ENCODE measurements at regions not wholly inside any gene's neighbourhood (a gene's known extent, or its start where the extent isn't known, plus 50 kb on each side); places are given as distances from the start of the nearest gene placed in this dataset.
"Not testable (repeated sequence)": the region's sequence is repeated elsewhere in the genome, so short reads cannot be mapped to it uniquely, and the experiment has no call there.

DNA sequence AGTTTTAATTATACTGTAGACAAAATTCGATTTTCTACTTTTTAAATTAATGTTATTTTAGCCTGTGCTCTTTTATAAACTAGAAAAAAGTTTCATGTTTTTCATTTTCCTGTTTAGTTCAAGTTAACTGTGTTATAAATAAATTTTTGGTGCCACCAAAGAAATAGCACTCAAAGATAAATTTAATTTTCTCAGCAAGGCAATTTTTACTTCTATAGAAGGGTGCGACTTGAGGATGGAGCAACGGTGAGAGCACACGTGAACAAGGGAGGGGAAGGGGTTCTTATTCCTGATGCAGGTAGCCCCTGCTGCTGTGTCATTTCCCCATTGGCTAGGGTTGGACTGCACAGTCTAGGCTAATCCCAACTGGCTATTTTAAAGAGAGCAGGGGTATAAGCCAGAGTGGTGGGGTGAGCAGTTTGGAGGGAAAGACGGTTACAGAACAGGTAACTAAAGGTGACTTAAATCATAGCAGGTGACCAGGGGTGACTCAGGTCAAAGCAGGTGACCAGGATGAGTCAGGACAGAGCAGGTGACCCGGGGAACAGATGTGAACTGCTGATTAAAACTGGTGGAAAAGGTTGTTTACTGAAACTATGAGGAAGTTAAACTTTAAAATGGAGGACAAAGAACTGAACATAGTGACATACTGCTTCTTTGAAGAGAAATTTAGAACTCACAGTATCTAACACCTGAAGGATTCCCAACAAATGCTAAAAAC is 104.6 kb upstream of the GPBP1 start:
- no peak overlapping the region for H3K9ac ChIP-seq (ENCODE audit: low read length)
- no peak for DNase-seq (ENCODE audit: low read depth)
- H3K4me1 ChIP-seq (ENCODE audit: control insufficient read depth, insufficient read depth, low read length): no peaks in the 10 kb centered on the region
- H3K9me3 ChIP-seq (ENCODE audit: control insufficient read depth, low read length): peaks cover 13% of the 10 kb centered on the region
- H3K27me3 ChIP-seq (replicated peaks; ENCODE audit: control insufficient read depth, insufficient read depth, low read length): no peaks in the 10 kb centered on the region
- no peak overlapping the region for H3K4me3 ChIP-seq (ENCODE audit: low read length)
- no peaks in the 10 kb centered on the region for H3K36me3 ChIP-seq (ENCODE audit: control insufficient read depth, insufficient read depth, low read length, severe bottlenecking)

DNA sequence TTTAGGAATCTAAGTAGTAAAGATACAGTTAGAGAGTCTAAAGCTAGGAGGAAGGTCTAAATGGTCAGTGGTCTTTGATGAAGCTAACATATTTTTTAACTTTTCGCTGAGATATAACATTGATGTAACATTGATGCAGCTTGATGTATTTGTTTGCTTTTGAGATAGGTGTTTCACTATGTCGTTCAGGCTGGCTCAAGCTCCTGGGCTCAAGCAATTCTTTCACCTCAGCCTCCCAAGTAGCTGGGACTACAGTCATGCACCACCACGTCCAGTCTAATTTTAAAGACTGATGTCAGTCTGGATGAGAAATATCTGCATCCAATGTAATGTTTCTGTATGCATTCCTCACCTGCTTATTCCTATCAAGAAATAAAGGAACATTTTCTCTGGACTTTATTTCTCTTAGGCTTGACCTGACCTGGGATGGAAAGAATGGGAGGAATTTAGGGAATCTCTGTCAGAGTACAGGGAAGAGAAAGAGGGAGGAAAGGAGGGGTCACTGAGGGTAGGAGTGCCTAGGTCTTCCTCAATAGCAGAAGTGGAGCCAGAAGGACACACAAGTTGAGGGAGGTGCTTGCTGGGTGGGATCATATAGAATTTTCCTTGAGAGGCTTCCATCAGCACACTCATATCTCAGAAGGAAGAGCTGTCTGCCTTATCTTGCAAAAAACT is 101.5 kb upstream of the GPBP1 start:
- Histone ChIP-seq H3K4me1 (ENCODE audit: control insufficient read depth, insufficient read depth, low read length) (no peaks in the 10 kb centered on the region), H3K27me3 (replicated peaks; ENCODE audit: control insufficient read depth, insufficient read depth, low read length) (no peaks in the 10 kb centered on the region), H3K4me3 (ENCODE audit: low read length) (no peak overlapping the region), H3K9ac (ENCODE audit: low read length) (no peak overlapping the region), H3K36me3 (ENCODE audit: control insufficient read depth, insufficient read depth, low read length, severe bottlenecking) (no peaks in the 10 kb centered on the region), H3K9me3 (ENCODE audit: control insufficient read depth, low read length) (peaks cover 17% of the 10 kb centered on the region)
- DNase-seq (ENCODE audit: low read depth): no peak

DNA sequence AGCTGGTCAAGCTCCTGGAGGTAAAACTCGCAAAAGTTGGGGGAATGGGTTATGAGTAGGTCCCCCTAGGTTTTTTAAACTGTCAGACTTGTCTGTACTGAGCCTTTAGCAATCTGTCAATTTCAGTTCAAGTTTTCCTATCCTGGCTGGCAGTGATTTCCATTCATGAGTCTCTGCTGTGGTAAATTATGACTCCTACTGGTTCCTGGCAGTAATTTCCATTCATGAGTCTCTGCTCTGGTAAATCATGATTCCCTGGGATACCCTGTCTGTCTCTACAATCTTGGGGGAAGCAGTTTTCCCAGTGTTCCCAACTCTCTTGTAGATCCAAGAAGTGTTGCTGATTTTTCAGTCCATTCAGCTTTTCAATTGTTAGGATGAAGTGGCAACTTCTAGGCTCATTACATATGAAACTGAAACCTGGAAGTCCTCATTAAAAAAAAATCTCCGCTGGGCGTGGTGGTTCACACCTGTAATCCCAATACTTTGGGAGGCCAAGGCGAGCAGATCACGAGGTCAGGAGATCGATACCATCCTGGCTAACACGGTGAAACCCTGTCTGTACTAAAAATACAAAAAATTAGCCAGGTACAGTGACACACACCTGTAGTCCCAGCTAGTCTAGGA is 91.3 kb upstream of the GPBP1 start:
- no peaks in the 10 kb centered on the region for H3K27me3 ChIP-seq (replicated peaks; ENCODE audit: control insufficient read depth, insufficient read depth, low read length)
- H3K4me3 ChIP-seq (ENCODE audit: low read length): no peak overlapping the region
- no peaks in the 10 kb centered on the region for H3K4me1 ChIP-seq (ENCODE audit: control insufficient read depth, insufficient read depth, low read length)
- H3K9me3 ChIP-seq (ENCODE audit: control insufficient read depth, low read length): no peaks in the 10 kb centered on the region
- H3K36me3 ChIP-seq (ENCODE audit: control insufficient read depth, insufficient read depth, low read length, severe bottlenecking): no peaks in the 10 kb centered on the region
- DNase-seq (ENCODE audit: low read depth): peak; percentile 35
- no peak overlapping the region for H3K9ac ChIP-seq (ENCODE audit: low read length)

DNA sequence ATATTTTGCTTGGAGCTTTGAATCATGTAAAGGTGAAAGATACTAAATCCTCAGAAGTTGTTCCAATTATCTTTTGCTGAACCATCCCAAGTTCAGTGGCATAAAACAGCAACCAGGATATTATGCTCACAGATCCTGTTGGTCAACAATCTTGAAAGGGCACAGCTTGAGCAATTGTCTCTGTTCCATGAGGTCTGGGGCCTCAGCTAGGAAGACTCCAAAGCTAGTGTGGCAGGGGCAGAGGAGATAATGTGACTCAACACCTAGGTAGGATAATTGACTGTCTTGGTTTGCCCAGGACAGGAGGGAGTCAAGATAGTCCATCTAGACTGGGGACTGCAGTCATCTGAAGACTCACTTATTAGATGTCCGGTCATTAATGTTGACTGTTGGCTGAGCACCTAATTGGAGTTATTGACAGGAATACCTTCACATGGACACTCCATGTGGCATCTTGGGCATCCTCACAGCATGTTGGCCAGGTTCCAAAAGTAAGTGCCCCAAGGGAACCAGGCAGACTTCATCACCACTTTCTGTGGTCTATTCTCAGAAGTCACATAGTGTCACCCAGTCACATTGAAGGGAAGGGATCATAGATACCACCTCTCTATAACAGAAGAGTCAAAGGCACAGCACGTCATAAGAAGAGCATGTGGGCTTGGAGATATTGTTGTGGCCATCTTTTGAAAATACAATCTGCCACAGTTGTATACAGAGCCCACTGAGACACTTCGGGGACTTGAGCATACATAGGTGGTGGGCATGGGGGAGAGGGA is 88.4 kb upstream of the GPBP1 start:
- Histone ChIP-seq H3K9me3 (ENCODE audit: control insufficient read depth, low read length) (no peaks in the 10 kb centered on the region), H3K4me3 (ENCODE audit: low read length) (no peak overlapping the region), H3K9ac (ENCODE audit: low read length) (no peak overlapping the region), H3K36me3 (ENCODE audit: control insufficient read depth, insufficient read depth, low read length, severe bottlenecking) (no peaks in the 10 kb centered on the region), H3K4me1 (ENCODE audit: control insufficient read depth, insufficient read depth, low read length) (no peaks in the 10 kb centered on the region), H3K27me3 (replicated peaks; ENCODE audit: control insufficient read depth, insufficient read depth, low read length) (no peaks in the 10 kb centered on the region)
- DNase-seq (ENCODE audit: low read depth): no peak

DNA sequence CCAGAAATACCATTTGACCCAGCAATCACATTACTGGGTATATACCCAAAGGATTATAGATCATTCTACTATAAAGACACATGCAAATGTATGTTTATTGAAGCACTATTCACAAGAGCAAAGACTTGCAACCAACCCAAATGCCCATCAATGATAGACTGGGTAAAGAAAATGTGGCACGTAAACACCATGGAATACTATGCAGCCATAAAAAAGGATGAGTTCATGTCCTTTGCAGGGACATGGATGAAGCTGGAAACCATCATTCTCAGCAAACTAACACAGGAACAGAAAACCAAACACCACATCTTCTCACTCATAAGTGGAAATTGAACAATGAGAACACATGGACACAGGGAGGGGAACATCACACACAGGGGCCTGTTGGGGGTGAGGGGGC is 85.9 kb upstream of the GPBP1 start:
- not testable (repeated sequence) for DNase-seq (ENCODE audit: low read depth); H3K9ac ChIP-seq (ENCODE audit: low read length); H3K36me3 ChIP-seq (ENCODE audit: control insufficient read depth, insufficient read depth, low read length, severe bottlenecking); H3K27me3 ChIP-seq (replicated peaks; ENCODE audit: control insufficient read depth, insufficient read depth, low read length); H3K4me3 ChIP-seq (ENCODE audit: low read length); H3K9me3 ChIP-seq (ENCODE audit: control insufficient read depth, low read length); H3K4me1 ChIP-seq (ENCODE audit: control insufficient read depth, insufficient read depth, low read length)

DNA sequence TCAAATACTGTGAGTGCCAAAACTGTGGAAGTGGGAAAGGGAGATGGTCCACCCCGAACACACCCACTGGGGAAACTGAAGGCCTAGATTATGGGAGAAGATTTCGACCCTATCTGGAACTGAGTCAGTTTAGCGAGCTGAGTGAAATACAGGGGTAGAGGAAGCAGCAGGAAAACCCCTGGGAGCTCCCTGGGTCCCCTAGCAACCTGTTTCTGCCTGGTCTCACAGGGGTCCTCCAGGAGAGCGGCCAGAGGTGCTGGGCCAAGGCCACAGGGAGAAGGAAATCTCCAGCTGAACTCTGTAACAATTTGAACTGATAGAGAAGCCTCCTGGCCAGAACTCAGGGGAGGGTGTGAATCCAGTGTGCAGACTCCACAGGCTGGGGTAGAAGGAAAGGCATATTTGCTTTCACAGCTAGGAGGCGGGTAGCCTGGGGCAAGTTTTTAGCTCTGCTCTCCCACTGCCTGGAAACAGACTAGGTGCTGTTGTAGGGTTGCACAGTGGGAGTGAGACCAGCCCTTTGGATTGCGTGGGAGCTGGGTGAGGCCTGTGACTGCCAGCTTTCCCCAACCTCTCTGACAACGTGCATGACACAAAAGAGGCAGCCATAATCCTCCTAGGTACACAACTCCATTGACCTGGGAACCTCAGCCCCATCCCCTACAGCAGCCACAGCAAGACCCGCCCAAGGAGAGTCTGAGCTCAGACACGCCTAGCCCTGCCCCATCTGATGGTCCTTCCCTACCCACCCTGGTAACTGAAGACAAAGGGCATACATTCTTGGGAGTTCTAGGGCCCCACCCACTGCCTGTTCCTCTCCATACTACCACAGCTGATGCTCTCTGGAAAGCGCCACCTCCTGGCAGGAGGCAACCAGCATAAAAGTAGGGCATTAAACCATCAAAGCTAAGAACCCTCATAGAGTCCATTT is 78.8 kb upstream of the GPBP1 start:
- Histone ChIP-seq H3K4me1 (ENCODE audit: control insufficient read depth, insufficient read depth, low read length) (no peaks in the 10 kb centered on the region), H3K27me3 (replicated peaks; ENCODE audit: control insufficient read depth, insufficient read depth, low read length) (no peaks in the 10 kb centered on the region), H3K9me3 (ENCODE audit: control insufficient read depth, low read length) (peaks cover 18% of the 10 kb centered on the region), H3K9ac (ENCODE audit: low read length) (no peak overlapping the region), H3K4me3 (ENCODE audit: low read length) (no peak overlapping the region), H3K36me3 (ENCODE audit: control insufficient read depth, insufficient read depth, low read length, severe bottlenecking) (no peaks in the 10 kb centered on the region)
- no peak for DNase-seq (ENCODE audit: low read depth)

DNA sequence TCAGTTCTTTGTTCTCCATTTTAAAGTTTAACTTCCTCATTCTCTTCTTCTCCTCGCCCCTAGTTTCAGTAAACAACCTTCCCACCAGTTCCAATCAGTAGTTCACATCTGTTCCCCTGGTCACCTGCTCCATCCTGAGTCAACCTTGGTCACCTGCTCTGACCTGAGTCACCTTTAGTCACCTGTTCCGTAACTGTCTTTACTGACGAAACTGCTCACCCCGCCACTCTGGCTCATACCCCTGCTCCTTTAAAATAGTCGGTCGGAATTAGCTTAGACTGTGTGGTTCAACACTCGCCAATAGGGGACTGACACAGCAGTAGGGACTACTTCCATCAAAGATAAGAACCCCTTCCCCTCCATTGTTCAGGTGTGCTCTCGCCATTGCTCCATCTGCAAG is 76.3 kb upstream of the GPBP1 start:
- Histone ChIP-seq H3K36me3 (ENCODE audit: control insufficient read depth, insufficient read depth, low read length, severe bottlenecking) (no peaks in the 10 kb centered on the region), H3K9ac (ENCODE audit: low read length) (no peak overlapping the region), H3K4me1 (ENCODE audit: control insufficient read depth, insufficient read depth, low read length) (no peaks in the 10 kb centered on the region), H3K27me3 (replicated peaks; ENCODE audit: control insufficient read depth, insufficient read depth, low read length) (no peaks in the 10 kb centered on the region), H3K9me3 (ENCODE audit: control insufficient read depth, low read length) (peaks cover 18% of the 10 kb centered on the region), H3K4me3 (ENCODE audit: low read length) (no peak overlapping the region)
- no peak for DNase-seq (ENCODE audit: low read depth)

DNA sequence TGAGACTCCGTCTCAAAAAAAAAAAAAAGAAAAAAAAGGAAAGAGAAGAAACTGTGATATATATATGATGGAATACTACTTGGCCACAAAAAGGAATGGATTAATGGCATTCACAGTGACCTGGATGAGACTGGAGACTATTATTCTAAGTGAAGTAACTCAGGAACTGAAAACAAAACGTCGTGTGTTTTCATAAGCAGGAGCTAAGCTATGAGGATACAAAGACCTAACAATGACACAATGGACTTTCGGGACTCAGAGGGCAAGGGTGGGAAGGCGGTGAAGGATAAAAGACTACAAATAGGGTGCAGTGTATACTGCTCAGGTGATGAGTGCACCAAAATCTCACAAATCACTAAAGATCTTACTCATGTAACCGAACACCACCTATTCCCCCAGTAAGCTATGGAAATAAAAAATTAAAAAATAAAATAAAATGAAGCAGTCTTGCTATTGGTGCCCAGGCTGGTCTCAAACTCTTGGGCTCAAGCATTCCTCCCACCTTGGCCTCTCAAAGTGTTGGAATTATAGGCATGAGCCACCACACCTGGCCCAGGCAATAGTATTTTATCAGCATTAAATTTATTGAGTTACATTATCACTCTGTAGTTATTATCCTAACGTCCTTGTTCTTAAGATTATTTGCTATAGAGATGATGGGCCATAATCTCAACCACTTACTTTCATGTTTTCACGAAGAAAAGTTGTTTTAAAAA is 71.5 kb upstream of the GPBP1 start:
- Histone ChIP-seq H3K27me3 (replicated peaks; ENCODE audit: control insufficient read depth, insufficient read depth, low read length) (peaks cover 7% of the 10 kb centered on the region), H3K4me3 (ENCODE audit: low read length) (no peak overlapping the region), H3K9me3 (ENCODE audit: control insufficient read depth, low read length) (peaks cover 8% of the 10 kb centered on the region), H3K36me3 (ENCODE audit: control insufficient read depth, insufficient read depth, low read length, severe bottlenecking) (no peaks in the 10 kb centered on the region), H3K9ac (ENCODE audit: low read length) (no peak overlapping the region), H3K4me1 (ENCODE audit: control insufficient read depth, insufficient read depth, low read length) (no peaks in the 10 kb centered on the region)
- no peak for DNase-seq (ENCODE audit: low read depth)

DNA sequence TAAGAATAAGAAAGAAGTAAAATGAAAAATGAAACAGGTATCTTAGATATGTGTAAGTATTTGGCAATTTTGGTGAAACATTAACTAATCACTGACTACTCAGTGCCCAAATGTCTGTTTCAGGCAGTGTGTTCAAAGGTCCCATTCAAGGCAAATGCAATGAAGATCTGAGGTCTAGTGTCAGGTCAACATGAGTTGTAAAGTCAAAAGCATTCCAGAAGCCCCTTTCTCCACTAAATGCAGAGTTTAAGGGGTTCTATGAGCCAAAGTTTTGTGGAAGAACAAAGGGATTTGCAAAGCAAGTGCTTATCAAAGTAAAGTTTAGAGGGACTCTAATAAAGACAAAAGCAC is 71.0 kb upstream of the GPBP1 start:
- DNase-seq (ENCODE audit: low read depth): no peak
- Histone ChIP-seq H3K4me3 (ENCODE audit: low read length) (no peak overlapping the region), H3K27me3 (replicated peaks; ENCODE audit: control insufficient read depth, insufficient read depth, low read length) (peaks cover 7% of the 10 kb centered on the region), H3K4me1 (ENCODE audit: control insufficient read depth, insufficient read depth, low read length) (no peaks in the 10 kb centered on the region), H3K9ac (ENCODE audit: low read length) (no peak overlapping the region), H3K36me3 (ENCODE audit: control insufficient read depth, insufficient read depth, low read length, severe bottlenecking) (no peaks in the 10 kb centered on the region), H3K9me3 (ENCODE audit: control insufficient read depth, low read length) (peaks cover 2% of the 10 kb centered on the region)

DNA sequence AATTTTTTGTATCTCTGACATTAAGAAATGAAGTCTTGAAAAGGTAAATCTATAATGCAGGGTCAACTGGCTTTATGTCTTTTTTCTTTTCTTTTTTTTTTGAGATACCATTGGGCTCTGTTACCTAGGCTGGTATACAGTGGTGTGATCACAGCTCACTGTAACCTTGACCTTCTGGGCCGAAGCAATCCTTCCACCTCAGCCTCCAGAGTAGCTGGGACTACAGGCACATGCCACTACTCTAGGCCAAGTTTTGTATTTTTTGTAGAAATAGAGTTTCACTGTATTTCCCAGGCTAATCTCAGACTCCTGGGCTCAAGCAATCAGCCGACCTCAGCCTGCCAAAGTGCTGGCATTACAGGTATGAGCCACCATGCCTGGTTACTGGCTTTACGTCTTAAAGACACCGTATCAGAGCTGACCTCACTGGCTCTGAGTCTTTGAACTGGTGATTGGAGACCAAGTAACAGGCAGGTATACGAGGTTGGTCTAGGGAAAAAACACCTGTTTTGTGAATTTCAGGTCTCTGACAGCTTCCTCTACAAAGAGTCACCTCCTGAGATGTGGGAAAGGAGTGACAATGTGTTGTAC is 70.4 kb upstream of the GPBP1 start:
- Histone ChIP-seq H3K4me1 (ENCODE audit: control insufficient read depth, insufficient read depth, low read length) (no peaks in the 10 kb centered on the region), H3K27me3 (replicated peaks; ENCODE audit: control insufficient read depth, insufficient read depth, low read length) (peaks cover 7% of the 10 kb centered on the region), H3K36me3 (ENCODE audit: control insufficient read depth, insufficient read depth, low read length, severe bottlenecking) (no peaks in the 10 kb centered on the region), H3K9me3 (ENCODE audit: control insufficient read depth, low read length) (no peaks in the 10 kb centered on the region), H3K4me3 (ENCODE audit: low read length) (no peak overlapping the region), H3K9ac (ENCODE audit: low read length) (no peak overlapping the region)
- no peak for DNase-seq (ENCODE audit: low read depth)
